Femur (tissue), 1 donor: ENCODE measurements at regions not wholly inside any gene's neighbourhood (a gene's known extent, or its start where the extent isn't known, plus 50 kb on each side); places are given as distances from the start of the nearest gene placed in this dataset.
"Not testable (repeated sequence)": the region's sequence is repeated elsewhere in the genome, so short reads cannot be mapped to it uniquely, and the experiment has no call there.

Experiments
- DNase-seq: peaks from one replicate; pipeline ENCODE4 v3.0.0-alpha.2; 2017

DNA sequence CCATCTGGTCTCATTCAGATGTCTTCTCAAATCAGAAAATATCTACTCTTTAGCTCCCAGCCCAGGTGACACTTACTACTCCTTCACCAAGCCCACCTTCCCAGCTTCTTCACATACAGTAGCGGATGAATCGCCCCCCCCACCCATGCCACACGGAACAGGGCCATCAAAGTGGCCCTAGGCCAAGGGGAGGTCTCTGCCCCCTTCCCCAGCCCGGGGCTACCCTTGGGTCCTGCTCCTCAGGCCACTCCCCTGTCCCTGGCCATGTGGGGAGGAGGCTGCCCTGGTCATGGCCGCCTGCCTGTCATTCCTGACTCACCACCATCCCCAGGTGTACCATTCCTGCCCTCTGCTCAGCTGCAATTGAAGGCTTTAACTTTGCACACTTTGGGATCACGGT is 142.8 kb downstream of the NECTIN1 start:
- no peak for DNase-seq

DNA sequence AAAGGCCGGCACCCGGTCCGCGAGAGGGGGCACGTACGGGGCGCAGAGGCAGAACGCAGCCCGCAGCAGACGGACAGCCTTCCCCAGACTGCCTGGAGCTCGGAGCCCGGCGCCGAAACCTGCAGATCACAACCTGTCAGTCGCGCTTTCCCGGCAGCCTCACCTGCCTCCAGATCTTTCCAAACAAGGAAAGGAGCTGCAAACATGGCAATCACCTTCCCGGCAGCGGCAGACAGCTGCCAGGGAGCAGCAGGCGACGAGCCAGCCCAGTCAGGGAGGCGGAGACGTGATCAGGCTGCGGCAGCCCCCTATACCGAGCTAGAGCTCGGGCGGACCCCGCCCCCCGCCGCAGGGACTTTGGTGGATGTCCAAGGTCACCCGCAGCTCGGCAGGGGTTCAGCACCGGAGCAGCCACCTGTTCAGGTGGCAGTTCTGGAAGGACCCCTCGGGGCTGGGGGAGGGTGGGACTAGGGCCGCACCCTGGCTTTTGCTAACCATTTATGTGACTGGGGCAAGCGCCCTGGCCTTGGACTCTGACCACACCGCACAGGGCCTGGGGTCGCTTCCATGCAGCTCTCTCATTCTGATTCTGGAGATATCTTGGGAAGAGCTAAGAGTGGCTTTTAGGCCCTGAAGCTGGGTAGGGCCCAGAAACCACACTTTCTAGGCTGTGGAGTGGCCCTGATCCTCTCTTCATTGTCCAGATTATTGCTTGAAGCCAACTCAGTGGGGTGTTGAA is 143.8 kb downstream of the NECTIN1 start:
- peak; percentile 63 for DNase-seq

DNA sequence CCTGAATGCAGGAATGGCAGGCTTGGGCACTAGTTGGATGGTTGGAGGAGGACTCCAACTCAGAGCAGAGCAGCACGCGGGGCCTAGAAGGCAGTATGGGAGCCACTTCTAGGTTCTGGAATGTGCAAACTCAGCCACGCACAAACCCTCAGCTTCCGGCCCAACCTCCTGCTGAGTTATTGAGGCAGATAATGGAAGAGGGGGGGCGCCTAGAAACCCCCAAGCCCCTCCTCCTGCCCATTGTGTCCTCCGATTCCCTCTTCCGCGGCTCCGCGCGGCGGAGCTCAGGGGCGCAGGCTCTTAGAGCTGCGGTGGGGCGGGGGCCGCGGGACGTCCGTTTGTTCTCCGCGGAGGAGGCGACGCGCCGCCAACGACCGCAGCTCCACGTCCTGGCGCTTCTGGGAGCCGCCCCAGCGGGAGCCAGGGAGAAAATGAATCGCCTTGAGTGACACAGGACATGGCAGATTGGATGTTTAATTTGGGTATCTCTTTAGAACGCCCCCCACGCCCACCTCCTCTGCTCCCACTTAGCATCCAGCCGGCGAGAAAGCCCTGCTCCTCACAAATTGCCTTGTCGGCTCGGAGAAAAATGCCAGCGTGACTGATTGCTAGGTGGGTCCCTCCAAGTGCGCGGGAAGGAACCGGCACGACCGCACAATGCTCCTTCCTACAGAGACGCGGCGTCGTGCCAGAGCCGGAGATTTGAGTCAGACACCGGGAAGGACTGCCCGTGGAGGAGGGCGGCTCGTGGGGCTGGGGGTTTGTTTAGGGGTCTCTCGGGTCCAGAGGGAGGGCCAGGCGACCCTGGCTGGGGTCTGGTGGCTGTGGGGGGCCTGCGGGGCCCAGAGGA is 144.6 kb downstream of the NECTIN1 start:
- DNase-seq, result peak; percentile 69

DNA sequence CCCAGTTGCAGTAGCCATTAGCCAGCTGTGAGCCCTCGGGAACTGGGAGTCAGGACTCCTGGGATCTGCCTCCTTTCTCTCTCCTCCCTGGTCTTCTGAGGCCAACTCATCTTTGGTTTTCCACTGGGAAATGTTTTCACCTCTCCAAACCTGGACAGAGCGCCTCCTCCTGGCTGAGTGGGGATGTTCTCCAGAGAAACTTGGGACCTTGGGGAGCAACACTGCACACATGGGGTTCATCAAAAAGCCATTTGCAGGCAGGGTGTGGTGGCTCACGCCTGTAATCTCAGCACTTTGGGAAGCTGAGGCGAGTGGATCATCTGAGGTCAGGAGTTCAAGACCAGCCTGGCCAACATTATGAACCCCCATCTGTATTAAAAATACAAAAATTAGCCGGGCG is 145.4 kb downstream of the NECTIN1 start:
- no peak for DNase-seq

DNA sequence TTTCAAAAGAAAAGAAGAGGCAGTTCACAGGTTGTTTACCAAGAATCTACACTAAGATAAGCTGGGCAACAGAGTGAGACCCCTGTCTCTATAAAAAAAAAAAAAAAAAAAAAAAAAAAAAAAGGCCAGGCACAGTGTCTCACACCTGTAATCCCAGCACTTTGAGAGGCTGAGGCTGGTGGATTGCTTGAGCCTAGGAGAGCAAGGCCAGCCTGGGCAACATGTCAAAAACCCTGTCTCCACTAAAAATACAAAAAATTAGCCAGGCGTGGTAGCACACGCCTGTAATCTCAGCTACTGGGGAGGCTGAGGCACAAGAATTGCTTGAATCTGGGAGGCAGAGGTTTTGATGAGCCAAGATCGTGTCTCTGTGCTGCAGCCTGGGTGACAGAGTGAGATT is 147.6 kb downstream of the NECTIN1 start:
- not testable (repeated sequence) for DNase-seq

DNA sequence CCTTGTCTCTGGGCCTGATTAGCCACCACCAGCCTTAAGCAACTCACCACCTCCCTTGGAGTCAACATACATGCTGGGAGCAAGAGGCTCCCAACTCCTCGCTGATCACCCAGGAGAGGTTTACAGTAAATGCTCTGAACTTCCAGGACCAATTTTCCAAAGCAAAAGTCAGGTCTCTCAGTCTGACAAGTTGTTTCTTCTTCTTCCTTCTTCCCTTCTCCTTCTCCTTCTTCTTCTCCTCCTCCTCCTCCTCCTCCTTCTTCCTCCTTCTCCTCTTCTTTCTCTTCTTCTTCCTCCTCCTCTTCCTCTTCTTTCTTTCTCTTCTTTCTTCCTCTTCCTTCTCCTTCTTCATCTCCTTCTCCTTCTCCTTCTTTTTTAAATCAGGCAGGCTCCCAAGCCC is 148.2 kb downstream of the NECTIN1 start:
- DNase-seq, result no peak

DNA sequence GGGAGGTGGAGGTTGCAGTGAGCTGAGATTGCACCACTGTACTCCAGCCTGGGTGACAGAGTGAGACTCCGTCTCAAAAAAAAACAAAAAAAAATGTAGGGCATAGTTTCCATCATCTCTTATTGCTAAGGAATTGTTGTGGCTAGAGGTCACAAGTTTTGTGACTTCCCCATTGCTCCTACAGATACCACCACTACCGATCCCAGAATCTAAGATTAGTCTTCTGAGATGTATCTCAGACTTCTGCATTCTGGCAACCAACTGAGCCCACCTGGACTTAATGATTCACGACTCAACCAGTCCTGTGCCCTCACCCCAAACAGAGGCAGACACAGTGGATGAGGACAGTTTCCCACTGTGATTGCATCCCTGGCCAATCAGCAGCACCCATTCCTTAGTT is 148.9 kb downstream of the NECTIN1 start:
- DNase-seq, result no peak

DNA sequence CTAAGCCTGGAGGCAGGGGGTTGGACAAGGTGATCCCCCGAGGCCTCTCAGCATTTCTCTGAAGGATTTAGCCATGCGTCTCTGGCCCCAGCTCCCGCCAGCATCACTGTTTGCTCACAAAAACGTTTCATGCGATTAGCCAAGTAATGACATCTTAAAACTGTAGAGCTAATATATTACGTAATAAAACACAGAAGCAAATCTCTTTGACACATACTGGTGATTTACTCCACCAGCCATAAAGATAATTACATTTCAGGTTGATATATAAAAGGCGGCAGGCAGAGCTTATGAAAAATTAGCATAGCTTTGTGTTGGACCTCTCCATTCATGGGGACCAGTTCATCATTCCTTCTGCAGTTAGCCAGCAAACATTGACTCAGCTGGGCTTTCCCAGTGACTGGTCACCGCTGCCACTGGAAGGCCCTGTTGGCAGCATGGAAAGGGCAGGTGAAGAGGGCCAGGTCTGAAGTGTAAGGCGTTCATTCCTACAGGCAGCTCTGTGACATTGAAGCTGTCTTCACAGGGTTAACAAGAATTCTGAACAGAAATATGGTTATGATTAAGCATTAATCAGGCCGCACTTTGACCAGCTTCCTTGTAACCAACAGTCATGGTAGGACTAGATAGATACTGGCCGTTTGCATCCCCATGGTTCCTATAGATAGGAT is 150.3 kb downstream of the NECTIN1 start:
- DNase-seq, result no peak

DNA sequence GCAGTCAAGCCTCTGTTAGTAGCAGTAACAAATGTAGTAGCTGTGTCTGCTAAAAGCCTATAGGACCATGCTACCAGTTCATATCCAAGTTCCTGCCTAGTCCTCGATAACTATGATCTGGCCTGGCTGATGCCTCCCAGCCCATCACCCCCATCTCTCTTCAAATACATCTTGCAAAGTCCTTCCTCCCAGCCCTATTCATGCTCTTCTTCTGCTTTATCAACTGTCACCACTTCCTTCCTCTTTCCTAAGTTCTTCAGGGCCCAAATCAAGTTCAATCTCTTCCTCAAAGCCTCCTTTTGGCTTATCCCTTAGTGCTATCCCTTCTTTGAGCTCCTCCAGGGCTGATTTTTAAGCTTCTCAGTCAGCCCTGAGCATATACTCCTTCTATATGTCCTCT is 150.9 kb upstream of the THY1 start:
- DNase-seq, result no peak

DNA sequence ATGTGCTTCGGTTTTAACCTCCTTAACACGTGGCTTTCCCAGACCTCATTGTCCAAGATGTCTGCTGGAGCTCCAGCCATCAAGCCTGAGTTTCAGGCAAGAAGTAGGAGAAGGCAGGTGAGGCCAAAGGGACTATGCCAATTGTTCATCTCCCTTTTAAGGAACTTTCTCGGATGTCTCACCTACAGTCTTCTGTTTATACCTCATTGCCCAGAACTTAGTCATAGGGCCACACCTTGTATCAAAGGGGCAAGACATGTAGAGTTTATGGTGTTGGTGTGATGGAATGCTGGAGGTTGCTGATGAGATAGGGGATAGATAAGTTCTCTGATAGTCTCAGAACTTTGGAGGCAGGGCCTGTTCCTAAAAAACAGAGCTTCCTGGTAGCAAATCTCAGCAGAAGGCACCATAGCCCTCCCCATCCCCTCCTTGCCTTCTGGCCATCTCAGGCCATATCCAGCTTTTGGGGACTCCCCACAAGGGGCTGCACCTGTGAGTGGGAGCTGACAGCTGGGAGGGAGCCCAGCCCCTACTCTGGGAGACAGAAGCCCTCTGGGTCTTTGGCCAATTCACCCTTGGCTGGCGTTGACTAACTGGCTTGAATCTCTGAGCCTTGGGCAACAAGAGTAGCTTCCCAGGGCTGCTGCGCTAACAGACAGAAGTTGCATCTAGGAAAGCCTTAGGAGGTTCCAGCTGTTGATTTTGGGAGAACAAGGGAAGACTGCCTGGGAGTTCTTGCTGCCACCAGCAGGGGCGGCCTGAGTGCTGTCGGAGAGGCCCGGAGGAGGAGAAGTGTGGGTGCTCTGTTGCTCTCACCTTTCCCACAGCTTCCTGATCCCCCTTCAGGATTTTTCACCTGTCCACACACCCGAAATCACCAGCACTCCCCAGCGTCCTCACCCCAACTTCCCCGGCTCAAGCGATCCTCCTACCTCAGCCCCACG is 149.8 kb upstream of the THY1 start:
- no peak for DNase-seq

DNA sequence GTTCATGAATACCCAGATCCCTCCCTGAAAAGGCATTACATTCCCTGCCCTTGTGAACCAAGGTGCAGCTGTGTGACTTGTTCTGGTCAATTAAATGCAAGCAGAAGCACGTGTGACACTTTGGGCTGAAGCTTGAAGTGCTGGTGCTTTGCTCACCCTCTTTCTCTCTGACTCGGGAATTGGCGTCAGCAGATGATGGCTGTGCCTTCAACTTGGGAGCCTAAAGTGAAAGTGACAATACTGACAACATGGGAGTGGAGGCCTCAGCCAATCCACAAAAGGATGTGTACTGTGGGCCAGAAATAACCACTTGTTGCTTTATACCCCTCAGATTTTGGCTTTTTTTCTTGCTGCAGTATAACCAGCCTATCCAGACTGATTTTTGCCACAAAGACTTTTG is 148.3 kb upstream of the THY1 start:
- DNase-seq, result no peak

DNA sequence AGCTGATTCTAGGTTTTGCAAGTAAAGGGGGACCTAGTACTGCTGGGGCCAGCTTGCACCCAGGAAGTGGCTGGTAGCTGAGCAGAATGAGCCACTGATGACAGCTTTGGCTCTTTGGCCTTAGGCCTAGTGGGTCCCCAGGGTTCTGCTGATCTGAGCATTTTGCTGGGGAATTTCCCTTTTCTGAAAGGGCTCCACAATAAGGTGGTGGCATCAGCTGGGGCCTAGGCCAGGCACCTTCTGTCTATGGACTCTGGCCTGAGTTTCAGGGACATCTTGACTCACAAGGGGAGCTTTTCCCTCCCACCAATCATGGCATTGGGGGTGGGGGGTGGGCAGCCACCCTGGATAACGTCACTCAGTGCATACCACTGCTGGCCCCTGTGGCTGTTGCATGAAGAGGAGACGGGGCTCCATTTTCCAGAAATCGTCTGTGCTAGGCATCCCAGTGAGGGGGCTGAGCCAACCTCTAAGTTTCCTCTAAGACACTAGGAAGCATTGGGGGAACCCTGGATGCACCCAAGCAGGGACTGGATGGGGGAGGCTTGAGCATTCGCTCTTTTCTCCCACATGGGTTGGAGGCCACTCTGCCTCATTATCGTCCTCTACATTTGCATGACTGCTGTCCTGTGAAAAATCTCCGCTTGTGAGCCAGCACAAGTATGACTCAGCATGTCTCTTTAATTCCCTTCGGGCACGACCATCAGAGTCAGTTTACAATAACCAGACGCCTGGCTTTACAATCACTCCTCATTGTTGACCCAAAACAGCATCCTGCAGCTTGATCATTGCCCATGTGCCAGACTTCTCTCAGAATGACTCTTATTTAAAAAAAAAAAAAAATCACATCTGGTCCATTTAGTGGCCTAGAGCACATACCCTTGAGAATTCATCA is 145.0 kb upstream of the THY1 start:
- DNase-seq, result no peak

DNA sequence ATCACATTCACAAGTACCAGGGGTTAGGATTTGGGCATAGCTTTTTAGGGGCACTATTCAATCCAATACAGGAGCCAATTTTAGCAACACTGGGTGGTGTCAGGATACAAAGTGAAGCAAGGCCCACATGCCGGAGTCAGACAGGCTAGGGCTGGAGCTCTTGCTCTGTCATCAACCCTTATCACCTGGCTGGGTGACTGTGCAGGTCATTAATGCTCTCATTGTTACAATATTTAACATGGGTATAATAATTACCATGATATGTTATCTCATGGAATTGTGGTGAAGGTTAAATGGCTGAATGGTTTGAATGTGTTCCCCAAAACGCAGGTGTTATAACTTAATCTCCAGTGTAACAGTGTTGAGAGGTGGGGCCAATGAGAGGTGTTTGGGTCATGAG is 143.3 kb upstream of the THY1 start:
- no peak for DNase-seq

DNA sequence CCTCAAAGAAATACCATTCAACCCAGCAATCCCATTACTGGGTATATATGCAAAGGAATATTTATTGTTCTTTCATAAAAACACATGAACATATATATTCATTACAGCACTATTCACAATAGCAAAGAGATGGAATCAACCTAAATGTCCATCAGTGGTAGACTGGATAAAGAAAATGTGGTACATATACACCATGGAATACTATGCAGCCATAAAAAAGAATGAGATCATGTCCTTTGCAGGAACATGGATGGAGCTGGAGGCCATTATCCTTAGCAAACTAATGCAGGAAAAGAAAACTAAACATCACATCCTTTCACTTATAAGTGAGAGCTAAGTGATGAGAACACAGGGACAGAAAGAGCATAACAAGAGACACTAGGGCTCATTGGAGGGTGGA is 142.7 kb upstream of the THY1 start:
- not testable (repeated sequence) for DNase-seq

DNA sequence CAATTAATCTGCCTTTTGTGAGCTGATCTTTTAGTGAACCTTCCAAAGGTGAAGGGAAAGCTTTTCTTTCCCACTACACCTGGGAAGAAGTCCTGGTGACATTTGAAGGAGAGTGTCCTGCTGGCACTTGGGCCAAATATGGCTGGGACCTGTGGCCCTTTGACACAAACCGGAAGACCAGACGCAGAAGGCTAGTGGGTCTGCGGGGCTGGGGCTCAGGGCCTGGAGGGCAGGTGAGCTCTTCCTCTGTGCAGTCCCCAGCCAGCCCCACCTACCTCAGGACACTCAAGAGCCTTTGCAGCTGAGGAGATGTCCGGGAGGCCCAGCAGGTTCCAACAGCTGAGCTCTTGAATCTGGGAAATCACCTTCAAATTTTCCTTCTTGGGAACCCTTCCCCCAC is 138.0 kb upstream of the THY1 start:
- no peak for DNase-seq

DNA sequence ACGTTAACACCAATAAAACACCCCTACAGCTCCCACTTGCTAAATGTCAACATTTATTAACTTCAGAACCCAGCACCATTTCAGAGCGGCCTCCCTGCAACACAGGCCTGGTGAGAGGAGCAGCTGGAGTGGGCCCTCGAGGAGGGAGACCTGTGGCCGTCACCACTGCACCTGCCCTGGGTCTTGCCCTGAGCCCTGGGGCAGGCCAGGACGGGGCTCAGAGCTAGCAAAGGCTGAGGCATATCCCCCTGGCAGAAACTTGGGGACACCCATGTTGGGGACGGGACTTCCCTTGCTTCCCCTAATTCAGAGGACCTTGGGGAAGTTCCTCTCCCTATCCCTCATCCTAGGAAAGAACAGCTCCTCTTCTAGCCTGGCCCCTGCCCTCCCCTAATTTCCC is 137.3 kb upstream of the THY1 start:
- no peak for DNase-seq

DNA sequence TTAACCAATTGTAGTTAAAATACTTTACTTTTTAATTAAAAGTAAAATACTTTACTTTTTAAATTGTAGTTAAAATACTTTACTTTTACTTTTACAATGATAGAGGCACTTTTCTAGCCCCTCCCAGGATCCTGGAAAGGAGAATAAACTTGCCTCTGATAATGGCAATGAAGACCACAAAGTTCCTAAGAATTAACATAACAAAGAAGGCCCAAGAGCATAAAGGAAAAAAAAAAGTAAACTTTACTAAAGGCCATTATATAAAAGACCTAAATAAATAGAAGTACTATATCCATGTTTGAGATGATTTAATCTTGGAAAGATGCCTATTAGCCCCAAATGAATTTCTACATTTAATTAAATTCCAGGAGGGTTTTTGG is 129.1 kb upstream of the THY1 start:
- no peak for DNase-seq

DNA sequence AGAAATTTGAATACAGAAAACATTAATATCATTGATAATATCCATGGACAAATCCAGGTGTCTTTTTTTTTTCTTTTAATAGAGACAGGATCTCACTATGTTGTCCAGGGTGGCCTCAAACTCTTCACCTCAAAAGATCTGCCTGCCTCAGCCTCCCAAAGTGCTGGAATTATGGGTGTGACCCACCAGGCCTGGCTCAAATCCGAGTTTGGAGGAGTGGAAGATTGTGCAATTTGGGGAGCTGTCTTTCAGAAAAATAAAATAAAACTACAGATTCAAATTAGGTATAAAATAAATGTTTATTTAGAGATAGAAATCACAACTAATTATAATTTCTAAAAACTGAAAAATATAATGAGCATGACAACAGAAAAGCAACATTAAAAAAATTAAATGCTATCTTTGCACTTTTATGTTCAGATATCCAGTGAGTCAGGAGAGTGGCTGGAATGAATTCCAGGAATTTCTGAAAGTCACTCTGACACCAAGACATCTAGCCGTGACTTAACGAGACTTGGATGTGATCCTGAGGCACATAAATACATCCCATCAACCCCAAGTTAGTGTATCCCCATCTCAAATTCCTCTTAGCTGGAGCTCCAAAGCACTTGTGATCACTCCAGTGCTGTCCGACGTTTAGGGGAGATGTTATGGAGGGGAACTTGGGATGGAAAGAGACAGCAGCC is 128.6 kb upstream of the THY1 start:
- DNase-seq, result no peak

DNA sequence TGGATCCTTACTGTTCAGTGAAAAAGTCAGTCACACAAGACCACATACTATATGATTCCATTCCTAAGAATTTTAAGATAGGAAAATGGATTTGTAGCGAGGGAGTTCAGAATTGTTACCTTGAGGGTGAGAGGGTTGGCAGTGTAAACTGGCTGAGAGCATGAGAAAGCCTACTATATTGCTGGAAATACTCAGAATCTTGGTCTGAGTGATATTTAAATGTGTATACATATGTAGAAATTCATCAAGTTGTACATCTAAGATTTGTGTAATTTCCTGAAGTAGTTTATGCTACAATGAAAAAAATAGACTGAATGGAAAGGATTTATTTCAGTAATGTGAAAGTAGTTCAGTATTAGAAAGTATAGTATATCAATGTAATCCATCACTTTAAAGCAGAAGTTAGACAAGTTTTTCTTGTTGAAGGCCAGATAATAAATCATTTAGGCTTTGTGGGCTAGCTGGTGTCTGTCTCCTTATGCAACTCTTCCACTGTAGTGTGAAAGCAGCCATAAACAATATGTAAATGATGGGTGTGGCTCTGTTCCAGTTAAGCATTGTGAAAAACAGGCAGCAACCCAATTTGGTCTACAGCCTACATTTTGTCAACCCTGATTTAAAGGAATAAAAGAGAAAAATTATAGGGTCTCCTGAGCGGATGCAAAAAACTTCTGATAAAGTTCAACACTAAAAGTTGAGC is 127.2 kb upstream of the THY1 start:
- DNase-seq, result no peak

DNA sequence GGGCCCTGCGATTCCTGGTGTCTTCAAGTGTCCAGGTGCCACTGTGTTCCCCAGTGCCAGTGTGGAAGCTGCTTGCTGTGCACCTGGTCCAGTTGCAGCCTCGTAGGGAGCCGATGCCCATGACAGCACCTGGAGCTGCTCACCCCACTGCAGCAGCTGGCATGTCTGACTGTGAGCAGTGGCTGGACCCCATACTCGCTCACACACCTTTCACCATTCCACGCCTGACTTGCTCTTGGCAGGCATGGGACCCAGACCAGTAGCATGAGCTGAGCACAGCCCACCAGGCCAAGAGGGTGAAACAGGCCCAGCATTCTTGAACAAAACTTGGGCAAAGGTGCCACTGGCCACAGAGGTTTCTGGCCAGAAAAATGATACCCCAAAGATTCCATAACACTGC is 124.5 kb upstream of the THY1 start:
- no peak for DNase-seq
